Stomach (tissue), 4 donors: ENCODE measurements at regions not wholly inside any gene's neighbourhood (a gene's known extent, or its start where the extent isn't known, plus 50 kb on each side); places are given as distances from the start of the nearest gene placed in this dataset.

ENCODE experiments used
- CTCF ChIP-seq, 7 experiments: fragments of 450-650 bp in 4 of 7; fragments of 200-600 bp in 3 of 7; sonication (generic) in 3 of 7; IDR thresholded peaks; one replicate each; pipeline ENCODE4 v1.5.1; 2016 to 2019; ENCODE audit warnings: antibody characterized with exemption in 7 of 7, control low read depth in 2 of 7, mild to moderate bottlenecking in 1 of 7
- POLR2A ChIP-seq, 4 donors: fragments of 450-650 bp; IDR thresholded peaks; one replicate each; pipeline ENCODE4 v1.6.1; 2016; ENCODE audit warnings: antibody characterized with exemption in 4 of 4, control low read depth in 2 of 4, mild to moderate bottlenecking in 1 of 4, moderate library complexity in 1 of 4
- POLR2AphosphoS5 ChIP-seq, 3 donors: sonication (generic); formaldehyde crosslinking; IDR thresholded peaks; one replicate each; pipeline ENCODE4 v1.6.1; 2016; ENCODE audit warnings: antibody characterized with exemption in 3 of 3

GRCh38 chr12:84607170-84607819 is 305.3 kb downstream of the SLC6A15 start:
- no peak for TF ChIP-seq POLR2AphosphoS5 (IDR thresholded peaks at IDR 0.05)
- no peak for TF ChIP-seq POLR2A (IDR thresholded peaks at IDR 0.05)
- no peak for TF ChIP-seq CTCF (IDR thresholded peaks at IDR 0.05)
